IPS DF 6.9 (cell line): ENCODE measurements at regions not wholly inside any gene's neighbourhood (a gene's known extent, or its start where the extent isn't known, plus 50 kb on each side); places are given as distances from the start of the nearest gene placed in this dataset.
"Not testable (repeated sequence)": the region's sequence is repeated elsewhere in the genome, so short reads cannot be mapped to it uniquely, and the experiment has no call there.

Source experiments
- DNase-seq: peaks from one replicate; pipeline ENCODE4 v3.0.0-alpha.2; 2013; ENCODE audit warnings: low read depth, low spot score
- H3K27ac ChIP-seq: one replicate; pipeline ENCODE4 v1.5.1; 2013; ENCODE audit warnings: low read length, control low read depth
- H3K27me3 ChIP-seq: 2 replicates; pipeline ENCODE4 v1.6.1; 2013; ENCODE audit warnings: mild to moderate bottlenecking, low read length; ENCODE audit not compliant: control insufficient read depth, insufficient read depth
- H3K36me3 ChIP-seq: 2 replicates; pipeline ENCODE4 v1.6.1; 2013; ENCODE audit warnings: low read length; ENCODE audit not compliant: control insufficient read depth, insufficient read depth
- H3K4me1 ChIP-seq: 2 replicates; pipeline ENCODE4 v1.6.1; 2013; ENCODE audit warnings: low read length; ENCODE audit not compliant: control insufficient read depth, insufficient read depth
- H3K4me3 ChIP-seq: 2 replicates; pipeline ENCODE4 v1.5.1; 2013; ENCODE audit warnings: mild to moderate bottlenecking, low read length
- H3K9me3 ChIP-seq: 2 replicates; pipeline ENCODE4 v1.6.1; 2013; ENCODE audit warnings: low read length, inconsistent platforms; ENCODE audit not compliant: control insufficient read depth, insufficient read depth
- WGBS: extraction: QIAGEN DNeasy Blood & Tissue Kit; methylation state at CpG from one replicate; pipeline ENCODE4 v1.1.7; 2013; ENCODE audit warnings: mixed read lengths, missing lambda C conversion rate; ENCODE audit not compliant: insufficient read length, insufficient coverage; 5-methylcytosine and 5-hydroxymethylcytosine counted together

DNA sequence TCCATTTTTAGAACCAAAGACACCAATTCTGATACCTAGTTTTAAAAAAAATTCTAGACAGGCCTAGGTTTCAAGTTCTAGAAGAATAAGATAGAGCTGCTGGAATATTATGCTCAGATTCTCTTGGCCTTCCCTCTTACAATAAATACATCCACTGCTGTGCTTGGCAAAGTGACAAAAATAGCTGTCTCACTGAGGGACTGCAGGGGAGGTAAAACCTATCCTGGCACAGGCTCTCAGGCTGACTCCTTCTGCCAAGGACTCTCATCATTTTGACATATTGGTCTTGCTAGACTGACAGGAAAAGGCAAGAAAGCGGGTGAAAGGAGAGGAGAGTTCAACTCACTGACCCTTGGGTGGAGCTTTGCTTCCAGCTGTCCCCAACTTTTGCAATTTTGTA is 197.0 kb upstream of the LHX8 start:
- no CpG with 5 or more reads among the region's 1 CpG for WGBS
- DNase-seq: no peak
- no peaks in the 10 kb centered on the region for H3K36me3 ChIP-seq
- no peak overlapping the region for H3K4me3 ChIP-seq
- no peaks in the 10 kb centered on the region for H3K9me3 ChIP-seq
- no peaks in the 10 kb centered on the region for H3K27me3 ChIP-seq
- no peaks in the 10 kb centered on the region for H3K4me1 ChIP-seq
- no peak overlapping the region for H3K27ac ChIP-seq

DNA sequence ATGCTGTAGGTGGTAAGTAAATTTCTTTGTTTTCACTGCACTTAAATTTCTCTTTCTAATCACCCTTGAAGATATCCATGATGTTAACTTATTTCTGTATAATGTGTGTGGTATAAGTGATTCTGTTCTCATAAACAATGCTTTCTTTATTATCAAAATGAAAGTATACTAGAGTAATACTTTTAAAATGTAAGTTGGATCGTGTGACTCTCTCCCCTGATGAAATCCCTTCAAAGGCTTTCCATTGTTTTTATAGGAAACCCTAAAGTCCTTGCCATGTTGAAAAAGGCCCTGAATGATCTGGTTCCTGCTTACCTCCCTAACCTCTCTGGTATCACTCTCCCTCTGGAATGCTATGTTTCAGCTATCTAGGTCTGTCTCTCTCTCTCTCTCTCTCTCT is 191.1 kb upstream of the LHX8 start:
- no peak overlapping the region for H3K27ac ChIP-seq

DNA sequence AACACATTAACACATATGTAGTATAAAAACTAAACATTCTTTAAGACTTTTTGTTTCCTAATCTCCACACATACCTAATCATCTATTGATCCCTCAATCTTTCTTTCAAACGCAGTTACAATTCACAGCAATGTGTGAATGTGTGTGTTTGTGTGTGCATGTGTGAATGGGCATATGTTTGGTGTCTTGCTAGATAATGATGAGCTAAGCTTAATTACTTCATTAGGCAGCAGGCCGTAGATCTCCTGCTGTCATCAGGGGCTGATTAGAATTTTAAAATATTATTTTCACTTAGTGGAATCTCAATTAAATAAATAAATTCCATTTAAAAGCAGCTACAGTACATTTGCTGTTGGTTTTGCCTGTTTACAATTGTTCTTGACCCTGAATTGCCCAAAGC is 187.8 kb upstream of the LHX8 start:
- Histone ChIP-seq H3K4me3 (no peak overlapping the region), H3K27ac (no peak overlapping the region), H3K9me3 (no peaks in the 10 kb centered on the region), H3K36me3 (no peaks in the 10 kb centered on the region), H3K27me3 (no peaks in the 10 kb centered on the region), H3K4me1 (no peaks in the 10 kb centered on the region)
- 100% methylated on average over 1 of the region's 2 CpGs for WGBS
- DNase-seq: no peak

More for the DNA sequence above, 191.1 kb upstream of the LHX8 start:
- no peaks in the 10 kb centered on the region for H3K9me3 ChIP-seq
- no peaks in the 10 kb centered on the region for H3K36me3 ChIP-seq
- H3K4me1 ChIP-seq: no peaks in the 10 kb centered on the region
- WGBS: no CpG with 5 or more reads among the region's 1 CpG
- DNase-seq: no peak
- no peaks in the 10 kb centered on the region for H3K27me3 ChIP-seq
- H3K4me3 ChIP-seq: no peak overlapping the region

DNA sequence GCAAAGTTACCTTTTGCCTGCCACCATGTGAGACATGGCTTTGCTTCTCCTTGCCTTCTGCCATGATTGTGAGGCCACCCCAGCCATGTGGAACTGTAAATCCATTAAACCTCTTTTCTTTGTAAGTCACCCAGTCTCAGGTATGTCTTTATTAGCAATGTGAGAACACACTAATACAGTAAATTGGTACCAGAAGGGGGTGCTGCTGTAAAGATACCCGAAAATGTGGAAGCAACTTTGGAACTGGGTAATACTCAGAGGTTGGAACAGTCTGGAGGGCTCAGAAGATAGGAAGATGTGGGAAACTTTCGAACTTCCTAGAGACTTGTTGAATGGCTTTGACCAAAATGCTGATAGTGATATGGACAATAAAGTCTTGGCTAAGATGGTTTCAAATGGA is 184.8 kb upstream of the LHX8 start:
- H3K36me3 ChIP-seq, H3K4me1 ChIP-seq, H3K9me3 ChIP-seq, H3K27me3 ChIP-seq, H3K4me3 ChIP-seq, H3K27ac ChIP-seq, DNase-seq: not testable (repeated sequence)
- no CpG with 5 or more reads among the region's 2 CpGs for WGBS

DNA sequence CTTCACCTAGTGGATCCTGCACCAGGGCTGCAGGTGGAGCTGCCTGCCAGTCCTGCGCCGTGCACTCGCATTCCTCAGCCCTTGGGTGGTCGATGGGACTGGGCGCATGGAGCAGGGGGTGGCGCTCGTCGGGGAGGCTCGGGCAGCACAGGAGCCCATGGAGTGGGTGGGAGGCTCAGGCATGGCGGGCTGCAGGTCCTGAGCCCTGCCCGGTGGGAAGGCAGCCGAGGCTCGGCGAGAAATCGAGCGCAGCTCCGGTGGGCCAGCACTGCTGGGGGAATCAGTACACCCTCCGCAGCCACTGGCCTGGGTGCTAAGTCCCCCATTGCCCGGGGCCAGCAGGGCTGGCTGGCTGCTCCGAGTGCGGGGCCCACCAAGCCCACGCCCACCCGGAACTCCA is 182.2 kb upstream of the LHX8 start:
- not testable (repeated sequence) for H3K9me3 ChIP-seq, DNase-seq, H3K4me3 ChIP-seq, H3K4me1 ChIP-seq, H3K27ac ChIP-seq, H3K36me3 ChIP-seq, H3K27me3 ChIP-seq
- no CpG with 5 or more reads among the region's 23 CpGs for WGBS

GRCh38 chr1:74952786-74953185 is 181.4 kb upstream of the LHX8 start:
- 100% methylated on average over 1 of the region's 3 CpGs for WGBS
- Histone ChIP-seq H3K4me3 (no peak overlapping the region), H3K27ac (no peak overlapping the region), H3K4me1 (no peaks in the 10 kb centered on the region), H3K36me3 (no peaks in the 10 kb centered on the region), H3K9me3 (no peaks in the 10 kb centered on the region), H3K27me3 (no peaks in the 10 kb centered on the region)
- DNase-seq: no peak

DNA sequence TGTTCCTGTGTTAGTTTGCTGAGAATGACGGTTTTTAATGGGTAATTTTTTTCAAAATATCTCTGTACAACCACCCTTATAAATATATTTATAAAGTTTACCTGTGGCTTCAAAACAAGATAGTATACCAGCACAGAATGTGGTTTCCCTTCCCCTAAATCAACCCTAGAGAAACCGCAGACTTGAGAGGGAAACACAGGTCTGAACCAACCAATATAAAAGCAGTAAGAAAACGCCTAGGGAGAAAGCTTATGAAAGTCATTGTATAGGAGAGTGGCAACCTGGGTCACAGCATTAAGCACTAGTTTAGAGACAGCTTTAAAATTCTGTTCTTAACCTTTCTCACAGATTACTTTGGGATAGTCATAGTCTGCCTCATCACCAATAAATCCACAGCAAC is 180.6 kb upstream of the LHX8 start:
- no peak overlapping the region for H3K4me3 ChIP-seq
- H3K36me3 ChIP-seq: no peaks in the 10 kb centered on the region
- no peak for DNase-seq
- no peaks in the 10 kb centered on the region for H3K4me1 ChIP-seq
- no peak overlapping the region for H3K27ac ChIP-seq
- H3K27me3 ChIP-seq: no peaks in the 10 kb centered on the region
- no CpG with 5 or more reads among the region's 3 CpGs for WGBS
- no peaks in the 10 kb centered on the region for H3K9me3 ChIP-seq

GRCh38 chr1:74963120-74963519 is 171.1 kb upstream of the LHX8 start:
- H3K4me3 ChIP-seq: no peak overlapping the region
- no peaks in the 10 kb centered on the region for H3K9me3 ChIP-seq
- H3K36me3 ChIP-seq: no peaks in the 10 kb centered on the region
- no peak overlapping the region for H3K27ac ChIP-seq
- H3K4me1 ChIP-seq: no peaks in the 10 kb centered on the region
- no peak for DNase-seq
- no CpG with 5 or more reads among the region's 2 CpGs for WGBS
- no peaks in the 10 kb centered on the region for H3K27me3 ChIP-seq

DNA sequence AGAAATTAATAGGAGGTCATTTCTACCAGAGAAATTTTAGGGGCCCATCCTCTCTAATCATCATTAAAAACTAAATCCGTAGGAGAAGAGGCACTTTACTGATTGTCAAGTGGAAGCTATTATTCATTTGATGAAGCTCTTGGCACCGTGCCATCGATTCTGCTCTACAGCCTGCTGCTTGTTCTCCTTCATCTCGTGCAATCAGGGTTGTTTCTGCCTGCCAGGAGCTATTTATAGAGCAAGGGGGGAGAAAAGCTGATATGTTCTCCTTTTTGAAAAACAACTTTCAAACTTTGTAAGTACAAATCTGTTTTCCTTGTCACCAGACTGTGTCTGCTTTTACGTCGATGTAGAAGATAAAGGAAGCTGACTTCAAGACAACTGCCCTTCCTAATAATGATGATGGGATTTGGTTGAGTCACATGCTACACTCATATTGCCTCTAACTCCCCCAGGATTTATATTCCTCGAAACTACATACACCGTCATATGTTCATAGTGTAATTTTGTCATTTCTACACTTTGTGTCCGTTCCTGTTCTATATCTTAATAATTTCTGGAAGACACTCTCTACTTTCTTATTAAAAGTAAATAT is 169.6 kb upstream of the LHX8 start:
- H3K9me3 ChIP-seq: no peaks in the 10 kb centered on the region
- no peak overlapping the region for H3K27ac ChIP-seq
- H3K4me1 ChIP-seq: no peaks in the 10 kb centered on the region
- no peaks in the 10 kb centered on the region for H3K27me3 ChIP-seq
- H3K36me3 ChIP-seq: no peaks in the 10 kb centered on the region
- DNase-seq: no peak
- H3K4me3 ChIP-seq: no peak overlapping the region
- no CpG with 5 or more reads among the region's 9 CpGs for WGBS

- no peak overlapping the region for H3K27ac ChIP-seq
- no peak for DNase-seq
- H3K4me1 ChIP-seq: no peaks in the 10 kb centered on the region
- no peaks in the 10 kb centered on the region for H3K27me3 ChIP-seq
- H3K36me3 ChIP-seq: no peaks in the 10 kb centered on the region
- no peak overlapping the region for H3K4me3 ChIP-seq
- WGBS: no CpG with 5 or more reads among the region's 2 CpGs
- H3K9me3 ChIP-seq: no peaks in the 10 kb centered on the region
These were observed 164.5 kb upstream of the LHX8 start for GRCh38 chr1:74969566-74970135.

GRCh38 chr1:74971982-74972381 is 162.2 kb upstream of the LHX8 start:
- WGBS: no CpG with 5 or more reads among the region's 2 CpGs
- DNase-seq: no peak
- no peak overlapping the region for H3K27ac ChIP-seq
- no peaks in the 10 kb centered on the region for H3K9me3 ChIP-seq
- H3K4me3 ChIP-seq: no peak overlapping the region
- no peaks in the 10 kb centered on the region for H3K36me3 ChIP-seq
- no peaks in the 10 kb centered on the region for H3K4me1 ChIP-seq
- no peaks in the 10 kb centered on the region for H3K27me3 ChIP-seq
